HFF-Myc (cell line): ENCODE measurements at regions not wholly inside any gene's neighbourhood (a gene's known extent, or its start where the extent isn't known, plus 50 kb on each side); places are given as distances from the start of the nearest gene placed in this dataset.

Source experiments
- DNase-seq: peaks from one replicate; pipeline ENCODE4 v3.0.0-alpha.2; 2011; ENCODE audit warnings: low read depth; ENCODE audit errors: extremely low read depth
- H3K4me3 ChIP-seq: replicated peaks from 2 replicates; pipeline ENCODE4 v1.5.1; 2011; ENCODE audit warnings: low read depth, mild to moderate bottlenecking, control low read depth, low read length
- CTCF ChIP-seq: IDR thresholded peaks from 2 replicates; pipeline ENCODE4 v1.5.1; 2012; ENCODE audit warnings: mild to moderate bottlenecking, low read depth, low read length, control low read depth; ENCODE audit errors: missing control alignments

GRCh38 chr21:31442339-31442738 is 98.3 kb upstream of the TIAM1 start:
- no peak for DNase-seq
- no peak overlapping the region for H3K4me3 ChIP-seq
- TF ChIP-seq CTCF, result no peak

GRCh38 chr21:31429506-31429905 is 85.4 kb upstream of the TIAM1 start:
- no peak for DNase-seq
- TF ChIP-seq CTCF, result no peak
- H3K4me3 ChIP-seq, result no peak overlapping the region

GRCh38 chr21:31426235-31426797 is 82.3 kb upstream of the TIAM1 start:
- no peak for TF ChIP-seq CTCF
- no peak overlapping the region for H3K4me3 ChIP-seq
- DNase-seq, result no peak

- DNase-seq, result no peak
- TF ChIP-seq CTCF, result no peak
- no peak overlapping the region for H3K4me3 ChIP-seq
These were observed 81.1 kb upstream of the TIAM1 start for GRCh38 chr21:31425138-31425537.

- DNase-seq, result no peak
- H3K4me3 ChIP-seq, result no peak overlapping the region
- TF ChIP-seq CTCF, result no peak
These were observed 80.0 kb upstream of the TIAM1 start for GRCh38 chr21:31424058-31424457.

- H3K4me3 ChIP-seq, result no peak overlapping the region
- DNase-seq, result no peak
- no peak for TF ChIP-seq CTCF
These were observed 76.9 kb upstream of the TIAM1 start for GRCh38 chr21:31420988-31421387.

GRCh38 chr21:31420354-31420753 is 76.3 kb upstream of the TIAM1 start:
- DNase-seq, result no peak
- no peak for TF ChIP-seq CTCF

More at GRCh38 chr21:31420354-31420753, 76.3 kb upstream of the TIAM1 start:
- no peak overlapping the region for H3K4me3 ChIP-seq
